GM20000 (cell line): ENCODE measurements at regions not wholly inside any gene's neighbourhood (a gene's known extent, or its start where the extent isn't known, plus 50 kb on each side); places are given as distances from the start of the nearest gene placed in this dataset.

Experiments used
- DNase-seq: peaks from one replicate; pipeline ENCODE4 v3.0.0; 2012; ENCODE audit warnings: low spot score
- TF ChIP-seq, protein P1 (sequence below): IDR thresholded peaks from 2 replicates; pipeline ENCODE4 v1.5.1; 2012; ENCODE audit warnings: mild to moderate bottlenecking, control low read depth; ENCODE audit errors: extremely low read depth, missing control alignments

DNA sequence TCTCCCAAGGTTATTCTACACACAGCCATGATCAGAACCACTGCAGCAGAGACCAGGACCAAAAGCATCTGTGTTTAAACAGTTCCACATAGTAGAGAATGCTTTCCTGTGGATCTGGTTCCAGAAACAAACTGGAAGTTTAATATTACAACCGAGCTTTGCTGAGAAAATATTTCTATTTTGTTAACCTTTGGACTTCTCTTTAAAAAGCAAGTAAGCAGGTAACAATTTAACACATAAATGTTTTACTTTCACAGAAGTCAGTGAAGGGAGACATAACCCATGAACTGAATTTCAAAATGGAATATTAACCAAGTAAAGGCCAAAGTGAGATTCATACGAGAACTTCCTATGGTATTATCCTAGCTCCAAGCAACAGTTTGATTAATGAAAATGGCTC is 98.6 kb upstream of the PHYHIPL start:
- TF ChIP-seq, protein P1, sequence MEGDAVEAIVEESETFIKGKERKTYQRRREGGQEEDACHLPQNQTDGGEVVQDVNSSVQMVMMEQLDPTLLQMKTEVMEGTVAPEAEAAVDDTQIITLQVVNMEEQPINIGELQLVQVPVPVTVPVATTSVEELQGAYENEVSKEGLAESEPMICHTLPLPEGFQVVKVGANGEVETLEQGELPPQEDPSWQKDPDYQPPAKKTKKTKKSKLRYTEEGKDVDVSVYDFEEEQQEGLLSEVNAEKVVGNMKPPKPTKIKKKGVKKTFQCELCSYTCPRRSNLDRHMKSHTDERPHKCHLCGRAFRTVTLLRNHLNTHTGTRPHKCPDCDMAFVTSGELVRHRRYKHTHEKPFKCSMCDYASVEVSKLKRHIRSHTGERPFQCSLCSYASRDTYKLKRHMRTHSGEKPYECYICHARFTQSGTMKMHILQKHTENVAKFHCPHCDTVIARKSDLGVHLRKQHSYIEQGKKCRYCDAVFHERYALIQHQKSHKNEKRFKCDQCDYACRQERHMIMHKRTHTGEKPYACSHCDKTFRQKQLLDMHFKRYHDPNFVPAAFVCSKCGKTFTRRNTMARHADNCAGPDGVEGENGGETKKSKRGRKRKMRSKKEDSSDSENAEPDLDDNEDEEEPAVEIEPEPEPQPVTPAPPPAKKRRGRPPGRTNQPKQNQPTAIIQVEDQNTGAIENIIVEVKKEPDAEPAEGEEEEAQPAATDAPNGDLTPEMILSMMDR = no peak
- DNase-seq = no peak

DNA sequence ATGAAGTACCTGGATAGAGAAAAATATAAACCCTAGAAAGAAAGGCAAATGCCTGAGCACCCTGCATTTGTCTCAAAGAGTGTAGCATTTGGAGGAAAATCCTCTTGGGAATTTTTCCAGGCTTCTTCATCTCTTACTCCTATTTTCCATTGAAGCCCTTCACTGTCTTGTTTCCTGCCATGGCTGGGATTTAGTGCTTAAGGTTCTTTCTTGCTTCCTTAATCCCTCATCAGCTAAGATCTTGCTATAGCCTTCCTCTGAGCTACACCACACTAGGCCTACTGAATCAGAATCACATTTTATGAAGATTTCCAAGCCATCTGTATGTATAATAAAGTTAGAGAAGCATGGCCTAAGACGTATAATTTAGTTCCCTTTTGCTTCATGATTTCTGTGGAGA is 97.5 kb upstream of the PHYHIPL start:
- DNase-seq = no peak
- TF ChIP-seq, protein P1 = no peak

DNA sequence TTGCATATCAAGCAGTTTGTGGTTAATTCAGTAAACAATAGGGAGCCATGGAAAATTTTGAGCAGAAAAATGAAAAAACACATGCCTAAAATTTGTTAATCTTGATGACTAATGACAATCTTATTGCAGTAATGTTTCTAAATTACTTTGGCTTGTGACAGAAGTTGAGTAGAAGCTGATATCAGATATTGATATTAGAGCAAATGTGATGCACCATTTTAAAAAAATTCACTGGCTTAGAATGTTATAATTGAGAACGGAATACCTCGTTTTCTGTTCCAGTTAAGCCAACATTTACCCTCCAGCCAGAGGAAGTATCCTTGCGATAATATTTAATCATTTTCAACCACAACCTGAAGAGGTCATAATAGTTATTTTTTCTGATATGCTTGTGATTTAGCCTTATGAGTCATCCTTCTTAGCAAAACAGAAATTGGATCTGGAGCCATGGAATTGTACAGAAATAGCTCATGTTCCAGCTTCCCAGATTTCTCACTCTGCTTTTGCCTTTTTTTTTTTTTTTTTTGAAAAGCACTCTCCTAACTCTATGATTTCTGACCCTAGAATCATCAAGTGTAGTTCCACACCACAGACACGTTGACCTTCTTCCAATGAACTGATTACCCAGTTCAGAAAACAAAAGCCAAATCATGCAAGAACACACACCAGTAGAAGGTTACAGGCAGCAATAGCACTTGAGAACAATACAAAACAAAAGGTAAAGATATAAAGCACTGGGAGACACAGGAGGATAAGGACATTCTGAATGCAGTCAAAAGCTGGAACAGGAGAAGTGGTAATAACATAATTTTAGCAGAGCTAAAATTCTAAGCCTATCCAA is 96.8 kb upstream of the PHYHIPL start:
- no peak for DNase-seq
- TF ChIP-seq, protein P1 = no peak

DNA sequence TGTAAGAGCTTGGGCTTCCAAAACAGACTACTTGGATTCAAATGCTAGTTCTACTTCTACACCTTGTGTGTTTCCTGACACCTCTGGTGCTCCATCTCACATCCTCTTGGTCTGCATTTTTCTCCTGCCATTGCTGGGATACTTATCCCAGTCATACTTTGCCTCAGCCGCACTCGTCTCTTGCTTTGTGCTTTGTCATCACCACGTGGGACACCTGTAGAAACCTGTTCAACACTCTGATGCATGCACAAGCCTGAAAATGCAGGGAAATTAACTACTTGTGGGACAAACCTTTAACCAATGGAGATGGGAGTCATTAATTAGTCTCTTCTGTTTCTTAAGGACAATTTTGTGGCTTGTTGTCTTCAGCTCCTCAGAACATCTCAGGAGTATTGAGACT is 94.2 kb upstream of the PHYHIPL start:
- DNase-seq = no peak
- TF ChIP-seq, protein P1 = no peak

DNA sequence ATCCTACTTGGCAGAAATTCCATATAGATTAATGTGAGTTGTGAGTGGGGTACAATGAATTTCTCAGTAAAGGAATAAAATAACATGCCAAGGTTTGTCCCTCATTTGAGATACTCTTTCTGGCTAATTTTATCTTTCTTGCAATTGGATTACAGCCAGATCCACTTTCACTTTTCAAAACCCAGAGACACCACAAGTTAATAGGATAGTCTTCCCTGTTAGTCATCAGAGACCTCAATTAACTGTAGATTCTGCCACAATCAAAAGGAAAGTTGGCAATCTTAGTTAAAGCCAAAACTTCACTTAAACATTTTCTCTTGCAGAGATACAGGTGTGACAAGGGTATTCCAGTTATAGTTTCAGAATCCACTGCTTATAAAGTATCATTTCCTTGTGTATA is 91.4 kb upstream of the PHYHIPL start:
- TF ChIP-seq, protein P1 = no peak
- no peak for DNase-seq

DNA sequence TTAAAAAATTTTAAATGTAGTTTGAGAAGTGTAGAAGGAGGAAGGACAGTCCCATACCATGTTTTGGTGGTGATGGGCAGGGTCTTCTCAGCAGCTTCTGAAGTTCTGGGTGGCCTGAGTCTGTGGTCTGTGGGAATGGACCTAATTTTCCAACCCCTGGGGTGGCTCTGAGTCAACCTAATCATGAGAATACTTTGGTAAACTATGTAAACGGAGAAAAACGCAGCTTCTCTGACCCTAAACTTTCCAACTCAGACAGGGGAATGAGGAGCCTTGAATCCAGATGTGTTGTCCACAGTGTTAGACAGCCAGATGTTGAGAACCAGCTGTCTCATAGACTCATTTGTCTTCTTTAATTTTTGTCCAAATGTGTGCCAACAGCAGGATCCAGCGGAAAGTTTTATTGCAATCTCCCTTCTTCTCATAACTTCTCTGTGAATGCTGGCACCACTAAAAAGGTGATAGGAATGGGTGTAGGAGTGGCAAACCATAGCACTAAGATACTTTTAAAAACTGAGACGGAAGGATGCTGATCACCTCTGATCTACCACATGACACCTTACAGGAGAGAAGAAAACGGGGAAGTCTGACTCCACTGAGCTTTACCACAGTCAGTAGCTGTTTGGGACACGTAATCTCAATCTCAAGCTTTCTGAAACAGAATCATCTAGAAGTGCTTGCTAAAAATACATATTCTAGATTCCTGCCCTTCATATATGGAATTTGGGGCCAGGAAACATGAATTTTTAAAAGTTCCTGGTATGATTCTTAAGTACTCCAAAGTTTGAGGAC is 90.5 kb upstream of the PHYHIPL start:
- TF ChIP-seq, protein P1 = no peak
- DNase-seq = no peak

DNA sequence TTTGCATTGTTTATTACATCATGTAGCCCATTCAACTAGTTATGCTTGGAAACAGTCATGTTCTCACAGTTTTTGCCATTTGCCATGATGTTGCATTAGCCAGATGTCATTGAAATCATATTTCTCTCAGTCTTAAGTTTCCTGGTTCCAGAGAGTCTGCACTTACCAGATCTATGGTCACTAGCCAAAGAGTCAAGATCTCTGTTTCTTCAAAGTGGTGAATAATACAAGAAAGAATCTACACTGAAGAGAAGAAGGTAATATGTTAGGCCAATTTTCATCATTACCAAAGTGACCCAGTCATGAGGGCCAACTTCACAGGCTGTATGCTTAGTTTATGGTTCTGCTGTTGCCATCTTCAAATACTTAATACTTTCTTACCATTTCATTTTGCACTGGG is 89.0 kb upstream of the PHYHIPL start:
- TF ChIP-seq, protein P1 = no peak
- no peak for DNase-seq
